Esophagus squamous epithelium (tissue), 5 donors: ENCODE measurements at regions not wholly inside any gene's neighbourhood (a gene's known extent, or its start where the extent isn't known, plus 50 kb on each side); places are given as distances from the start of the nearest gene placed in this dataset.
"Not testable (repeated sequence)": the region's sequence is repeated elsewhere in the genome, so short reads cannot be mapped to it uniquely, and the experiment has no call there.

Experiments
- DNase-seq: peaks from one replicate; lab custom pipeline; 2025; lab: John Stamatoyannopoulos, UW
- H3K27ac ChIP-seq, 4 donors: fragments of 200-600 bp; sonication (generic); one replicate each; pipeline ENCODE4 v1.5.1; 2016 to 2019; ENCODE audit warnings: mild to moderate bottlenecking in 1 of 4
- H3K27me3 ChIP-seq, 4 donors: fragments of 200-600 bp; sonication (generic); 1 replicate in 3 of 4; 2 replicates in 1 of 4; pipeline versions ENCODE4 v1.5.1 to v1.6.0; 2017 to 2021; ENCODE audit warnings: antibody characterized with exemption in 1 of 4
- H3K36me3 ChIP-seq, 3 donors: fragments of 200-600 bp; sonication (generic); one replicate each; pipeline ENCODE4 v1.5.1; 2016 to 2019
- H3K4me1 ChIP-seq, 3 donors: fragments of 200-600 bp; sonication (generic); one replicate each; pipeline ENCODE4 v1.5.1; 2017 to 2019
- H3K4me3 ChIP-seq, 4 donors: fragments of 200-600 bp; sonication (generic); 1 replicate in 3 of 4; 2 replicates in 1 of 4; pipeline ENCODE4 v1.5.1; 2016 to 2019; ENCODE audit warnings: mild to moderate bottlenecking in 2 of 4, moderate library complexity in 1 of 4
- H3K9me3 ChIP-seq, 3 donors: fragments of 200-600 bp; sonication (generic); one replicate each; pipeline ENCODE4 v1.5.1; 2016 to 2019
- CTCF ChIP-seq, 6 experiments: fragments of 450-650 bp in 4 of 6; fragments of 200-600 bp in 2 of 6; sonication (generic) in 2 of 6; IDR thresholded peaks; one replicate each; pipeline ENCODE4 v1.5.1; 2016 to 2019; ENCODE audit warnings: antibody characterized with exemption in 6 of 6, mild to moderate bottlenecking in 4 of 6, moderate library complexity in 4 of 6
- POLR2A ChIP-seq, 4 donors: fragments of 450-650 bp; IDR thresholded peaks; one replicate each; pipeline ENCODE4 v1.6.1; 2017; ENCODE audit warnings: antibody characterized with exemption in 4 of 4, mild to moderate bottlenecking in 4 of 4, moderate library complexity in 3 of 4
- WGBS, 2 donors: methylation state at CpG; one replicate each; pipeline ENCODE4 v1.1.5; 2018; 5-methylcytosine and 5-hydroxymethylcytosine counted together
- intact Hi-C: fragments of 100-400 bp; cut with DNase I; formaldehyde crosslinking; loops from one replicate; pipeline ENCODE4 v1.15.0; 2022
- donor health status: DM: yes; HTN: yes; CAD: no.

GRCh38 chr21:20276377-20276776, 721.8 kb upstream of the NCAM2 start:
- H3K27me3 ChIP-seq: no peaks in the 10 kb centered on the region
- TF ChIP-seq POLR2A (IDR thresholded peaks at IDR 0.05) (no peak), CTCF (IDR thresholded peaks at IDR 0.05) (no peak)
- intact Hi-C loops: no loop called here
- H3K27ac ChIP-seq: no peak overlapping the region
- no peak overlapping the region for H3K4me3 ChIP-seq
- no peaks in the 10 kb centered on the region for H3K9me3 ChIP-seq
- H3K36me3 ChIP-seq: no peaks in the 10 kb centered on the region
- DNase-seq: no peak
- no peaks in the 10 kb centered on the region for H3K4me1 ChIP-seq

- H3K36me3 ChIP-seq: no peaks in the 10 kb centered on the region
- no peaks in the 10 kb centered on the region for H3K27me3 ChIP-seq
- H3K9me3 ChIP-seq: no peaks in the 10 kb centered on the region
- DNase-seq: no peak
- H3K27ac ChIP-seq: no peak overlapping the region
- H3K4me1 ChIP-seq: no peaks in the 10 kb centered on the region
- H3K4me3 ChIP-seq: no peak overlapping the region
- no peak for TF ChIP-seq CTCF (IDR thresholded peaks at IDR 0.05)
- TF ChIP-seq POLR2A (IDR thresholded peaks at IDR 0.05): no peak
- 64 to 66% methylated on average over 1 of the region's 1 CpG for WGBS, 2 donors
- intact Hi-C loops: no loop called here
These were observed 721.3 kb upstream of the NCAM2 start for GRCh38 chr21:20276954-20277353.

GRCh38 chr21:20283836-20284235, 714.4 kb upstream of the NCAM2 start:
- H3K27ac ChIP-seq: no peak overlapping the region
- no peaks in the 10 kb centered on the region for H3K36me3 ChIP-seq
- no peak for DNase-seq
- no peaks in the 10 kb centered on the region for H3K9me3 ChIP-seq
- H3K4me3 ChIP-seq: no peak overlapping the region
- intact Hi-C loops: no loop called here
- WGBS, 2 donors: 61 to 81% methylated on average over 1 of the region's 1 CpG
- H3K27me3 ChIP-seq: no peaks in the 10 kb centered on the region
- no peaks in the 10 kb centered on the region for H3K4me1 ChIP-seq
- no peak for TF ChIP-seq POLR2A (IDR thresholded peaks at IDR 0.05)
- no peak for TF ChIP-seq CTCF (IDR thresholded peaks at IDR 0.05)

- WGBS, 2 donors: 43 to 65% methylated on average over 2 of the region's 2 CpGs
- no peak overlapping the region for H3K4me3 ChIP-seq
- no peaks in the 10 kb centered on the region for H3K4me1 ChIP-seq
- intact Hi-C loops: no loop called here
- H3K36me3 ChIP-seq: no peaks in the 10 kb centered on the region
- no peak for DNase-seq
- no peak overlapping the region for H3K27ac ChIP-seq
- no peaks in the 10 kb centered on the region for H3K27me3 ChIP-seq
- no peaks in the 10 kb centered on the region for H3K9me3 ChIP-seq
- TF ChIP-seq POLR2A (IDR thresholded peaks at IDR 0.05) (no peak), CTCF (IDR thresholded peaks at IDR 0.05) (no peak)
These were observed 705.9 kb upstream of the NCAM2 start for GRCh38 chr21:20292280-20292679.

GRCh38 chr21:20292854-20293253, 705.4 kb upstream of the NCAM2 start:
- H3K27ac ChIP-seq, intact Hi-C loops, H3K4me3 ChIP-seq, DNase-seq, H3K4me1 ChIP-seq, H3K27me3 ChIP-seq, H3K36me3 ChIP-seq, H3K9me3 ChIP-seq: not testable (repeated sequence)
- 52 to 59% methylated on average over 5 of the region's 5 CpGs for WGBS, 2 donors

GRCh38 chr21:20301395-20301794, 696.8 kb upstream of the NCAM2 start:
- DNase-seq: no peak
- no peak overlapping the region for H3K4me3 ChIP-seq
- H3K27me3 ChIP-seq: no peaks in the 10 kb centered on the region
- H3K36me3 ChIP-seq: no peaks in the 10 kb centered on the region
- H3K27ac ChIP-seq: no peak overlapping the region
- no peak for TF ChIP-seq POLR2A (IDR thresholded peaks at IDR 0.05)
- TF ChIP-seq CTCF (IDR thresholded peaks at IDR 0.05): no peak
- 18 to 36% methylated on average over 1 of the region's 1 CpG for WGBS, 2 donors
- no peaks in the 10 kb centered on the region for H3K4me1 ChIP-seq
- no peaks in the 10 kb centered on the region for H3K9me3 ChIP-seq
- intact Hi-C loops: no loop called here
